Renal cortex interstitium (tissue), 11 donors: ENCODE measurements at regions not wholly inside any gene's neighbourhood (a gene's known extent, or its start where the extent isn't known, plus 50 kb on each side); places are given as distances from the start of the nearest gene placed in this dataset.
A peak's percentile ranks its signal among the peaks of the same experiment; 100 is the strongest.
"Not testable (repeated sequence)": the region's sequence is repeated elsewhere in the genome, so short reads cannot be mapped to it uniquely, and the experiment has no call there.

Experiments
- DNase-seq, 11 donors: peaks; one replicate each; pipeline ENCODE4 v3.0.0-alpha.2; 2013; ENCODE audit warnings: low read depth in 9 of 11, low spot score in 4 of 11; ENCODE audit errors: extremely low read depth in 1 of 11

GRCh38 chr6:155770313-155770712, 314.7 kb upstream of the NOX3 start:
- no peak for DNase-seq

- no peak for DNase-seq
These were observed 309.9 kb upstream of the NOX3 start for GRCh38 chr6:155765275-155766194.

- DNase-seq: no peak
These were observed 307.0 kb upstream of the NOX3 start for GRCh38 chr6:155762649-155763048.

GRCh38 chr6:155755452-155755851, 299.8 kb upstream of the NOX3 start:
- DNase-seq: no peak

GRCh38 chr6:155748778-155749177, 293.1 kb upstream of the NOX3 start:
- not testable (repeated sequence) for DNase-seq

GRCh38 chr6:155747491-155747890, 291.9 kb upstream of the NOX3 start:
- DNase-seq: no peak

GRCh38 chr6:155740781-155741399, 285.3 kb upstream of the NOX3 start:
- no peak for DNase-seq

- DNase-seq: no peak
These were observed 283.0 kb upstream of the NOX3 start for GRCh38 chr6:155738602-155739105.

GRCh38 chr6:155717374-155717773, 261.7 kb upstream of the NOX3 start:
- no peak for DNase-seq

GRCh38 chr6:155710704-155711103, 255.1 kb upstream of the NOX3 start:
- no peak for DNase-seq

GRCh38 chr6:155709262-155709661, 253.6 kb upstream of the NOX3 start:
- no peak for DNase-seq

- no peak for DNase-seq
These were observed 252.5 kb upstream of the NOX3 start for GRCh38 chr6:155708100-155708499.

GRCh38 chr6:155706806-155707205, 251.2 kb upstream of the NOX3 start:
- no peak for DNase-seq

- peak in 1 of 11 donors; percentile 16 for DNase-seq
These were observed 250.7 kb upstream of the NOX3 start for GRCh38 chr6:155706341-155706740.

- DNase-seq: no peak
These were observed 245.7 kb upstream of the NOX3 start for GRCh38 chr6:155701342-155701741.

GRCh38 chr6:155695495-155695894, 239.9 kb upstream of the NOX3 start:
- no peak for DNase-seq

GRCh38 chr6:155694419-155694790, 238.8 kb upstream of the NOX3 start:
- DNase-seq: peak in 1 of 11 donors; percentile 9

- peak in 7 of 11 donors; percentile 13 to 51 (median 22) for DNase-seq
These were observed 238.2 kb upstream of the NOX3 start for GRCh38 chr6:155693573-155694418.

- DNase-seq: no peak
These were observed 235.2 kb upstream of the NOX3 start for GRCh38 chr6:155690820-155691219.
